ENCODE measurements at regions not wholly inside any gene's neighbourhood (a gene's known extent, or its start where the extent isn't known, plus 50 kb on each side); places are given as distances from the start of the nearest gene placed in this dataset.
"Not testable (repeated sequence)": the region's sequence is repeated elsewhere in the genome, so short reads cannot be mapped to it uniquely, and the experiment has no call there.

DNA sequence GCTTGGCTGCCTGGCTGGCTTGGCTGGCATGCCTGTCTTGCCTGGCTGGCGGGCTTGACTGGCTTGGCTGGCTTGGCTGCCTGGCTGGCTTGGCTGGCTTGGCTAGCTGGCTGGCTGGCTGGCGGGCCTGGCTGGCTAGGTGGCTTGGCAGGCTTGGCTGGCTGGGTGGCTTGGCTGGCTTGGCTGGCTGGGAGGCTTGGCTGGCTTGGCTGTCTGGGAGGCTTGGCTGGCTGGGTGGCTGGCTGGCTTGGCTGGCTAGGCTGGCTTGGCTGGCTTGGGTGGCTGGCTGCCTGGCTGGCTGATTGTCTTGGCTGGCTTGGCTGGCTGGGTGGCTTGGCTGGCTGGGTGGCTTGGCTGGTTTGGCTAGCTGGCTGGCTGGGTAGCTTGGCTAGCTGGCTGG is 2819.7 kb downstream of the RPIA start:
- not testable (repeated sequence) for H3K9me3 ChIP-seq (ENCODE audit: control insufficient read depth, low read depth, low read length); H3K14ac ChIP-seq (ENCODE audit: insufficient read depth, low read length); H3K27me3 Mint-ChIP-seq (ENCODE audit: low read depth); H3K27ac ChIP-seq (ENCODE audit: insufficient read length, low read depth, low read length); H4K91ac ChIP-seq (ENCODE audit: insufficient read length, low read depth, low read length); H3K4me1 ChIP-seq (ENCODE audit: insufficient read depth, low read length); H3K4me3 Mint-ChIP-seq; H3K36me3 Mint-ChIP-seq (ENCODE audit: insufficient read depth in 1 of 3, low read depth in 3 of 3); H3K27me3 ChIP-seq (ENCODE audit: insufficient read depth, low read length); H2AK5ac ChIP-seq (ENCODE audit: insufficient read length, low read length); H2BK15ac ChIP-seq (ENCODE audit: low read depth, low read length); H3K9me3 Mint-ChIP-seq; H3K23me2 ChIP-seq (ENCODE audit: insufficient read length, low read depth, low read length, poor library complexity, severe bottlenecking); H3K27ac Mint-ChIP-seq; H2BK5ac ChIP-seq (ENCODE audit: insufficient read length, low read length); H3K4ac ChIP-seq (ENCODE audit: low read depth, low read length); H2BK120ac ChIP-seq (ENCODE audit: low read depth, low read length, poor library complexity, severe bottlenecking); H4K20me1 ChIP-seq (ENCODE audit: control insufficient read depth, insufficient read depth, insufficient read length); H3K79me2 ChIP-seq (ENCODE audit: insufficient read depth, low read length); H3K23ac ChIP-seq (ENCODE audit: insufficient read length, low read depth, low read length); H3T11ph ChIP-seq (ENCODE audit: low read length); H4K5ac ChIP-seq (ENCODE audit: insufficient read length, low read depth, low read length); H3K4me2 ChIP-seq (ENCODE audit: insufficient read depth, insufficient read length, low read length); H3K56ac ChIP-seq (ENCODE audit: insufficient read length, low read depth, low read length); H2BK12ac ChIP-seq (ENCODE audit: insufficient read length, low read depth, low read length); H2BK20ac ChIP-seq (ENCODE audit: low read depth, low read length, poor library complexity, severe bottlenecking); H3K18ac ChIP-seq (ENCODE audit: insufficient read length, low read depth, low read length); H2AFZ ChIP-seq (ENCODE audit: low read length); H3K79me1 ChIP-seq (ENCODE audit: insufficient read depth, low read depth, low read length, poor library complexity, severe bottlenecking); DNase-seq; H3K9ac ChIP-seq (ENCODE audit: extremely low read depth, insufficient read length, low read length); H4K8ac ChIP-seq (replicated peaks; ENCODE audit: insufficient read length, low read depth, low read length); H3K4me1 Mint-ChIP-seq
- WGBS (ENCODE audit: extremely low coverage, insufficient read length, low lambda C conversion rate), result no CpG with 5 or more reads among the region's 2 CpGs

DNA sequence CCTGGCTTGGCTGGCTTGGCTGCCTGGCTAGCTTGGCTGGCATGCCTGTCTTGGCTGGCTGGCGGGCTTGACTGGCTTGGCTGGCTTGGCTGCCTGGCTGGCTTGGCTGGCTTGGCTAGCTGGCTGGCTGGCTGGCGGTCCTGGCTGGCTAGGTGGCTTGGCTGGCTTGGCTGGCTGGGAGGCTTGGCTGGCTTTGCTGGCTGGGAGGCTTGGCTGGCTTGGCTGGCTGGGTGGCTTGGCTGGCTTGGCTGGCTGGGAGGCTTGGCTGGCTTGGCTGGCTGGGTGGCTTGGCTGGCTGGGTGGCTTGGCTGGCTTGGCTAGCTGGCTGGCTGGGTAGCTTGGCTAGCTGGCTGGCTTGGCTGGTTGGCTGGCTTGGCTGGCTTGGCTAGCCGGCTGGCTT is 2824.5 kb downstream of the RPIA start:
- H2BK120ac ChIP-seq (ENCODE audit: low read depth, low read length, poor library complexity, severe bottlenecking); H3K4me2 ChIP-seq (ENCODE audit: insufficient read depth, insufficient read length, low read length); H3K4me3 Mint-ChIP-seq; H3K4me1 ChIP-seq (ENCODE audit: insufficient read depth, low read length); H3K18ac ChIP-seq (ENCODE audit: insufficient read length, low read depth, low read length); H4K20me1 ChIP-seq (ENCODE audit: control insufficient read depth, insufficient read depth, insufficient read length); H3K27ac Mint-ChIP-seq; H2AK5ac ChIP-seq (ENCODE audit: insufficient read length, low read length); H3K27me3 Mint-ChIP-seq (ENCODE audit: low read depth); H3K23me2 ChIP-seq (ENCODE audit: insufficient read length, low read depth, low read length, poor library complexity, severe bottlenecking); DNase-seq; H2AFZ ChIP-seq (ENCODE audit: low read length); H2BK5ac ChIP-seq (ENCODE audit: insufficient read length, low read length); H3K9me3 ChIP-seq (ENCODE audit: control insufficient read depth, low read depth, low read length); H4K5ac ChIP-seq (ENCODE audit: insufficient read length, low read depth, low read length); H3K14ac ChIP-seq (ENCODE audit: insufficient read depth, low read length); H4K8ac ChIP-seq (replicated peaks; ENCODE audit: insufficient read length, low read depth, low read length); H3K79me2 ChIP-seq (ENCODE audit: insufficient read depth, low read length); H3K23ac ChIP-seq (ENCODE audit: insufficient read length, low read depth, low read length); H2BK15ac ChIP-seq (ENCODE audit: low read depth, low read length); H3K36me3 Mint-ChIP-seq (ENCODE audit: insufficient read depth in 1 of 3, low read depth in 3 of 3); H3K79me1 ChIP-seq (ENCODE audit: insufficient read depth, low read depth, low read length, poor library complexity, severe bottlenecking); H3K27ac ChIP-seq (ENCODE audit: insufficient read length, low read depth, low read length); H3K56ac ChIP-seq (ENCODE audit: insufficient read length, low read depth, low read length); H3K9me3 Mint-ChIP-seq; H3T11ph ChIP-seq (ENCODE audit: low read length); H4K91ac ChIP-seq (ENCODE audit: insufficient read length, low read depth, low read length); H3K4me1 Mint-ChIP-seq; H3K9ac ChIP-seq (ENCODE audit: extremely low read depth, insufficient read length, low read length); H2BK20ac ChIP-seq (ENCODE audit: low read depth, low read length, poor library complexity, severe bottlenecking); H3K27me3 ChIP-seq (ENCODE audit: insufficient read depth, low read length); H3K4ac ChIP-seq (ENCODE audit: low read depth, low read length); H2BK12ac ChIP-seq (ENCODE audit: insufficient read length, low read depth, low read length): not testable (repeated sequence)
- WGBS (ENCODE audit: extremely low coverage, insufficient read length, low lambda C conversion rate), result no CpG with 5 or more reads among the region's 3 CpGs

DNA sequence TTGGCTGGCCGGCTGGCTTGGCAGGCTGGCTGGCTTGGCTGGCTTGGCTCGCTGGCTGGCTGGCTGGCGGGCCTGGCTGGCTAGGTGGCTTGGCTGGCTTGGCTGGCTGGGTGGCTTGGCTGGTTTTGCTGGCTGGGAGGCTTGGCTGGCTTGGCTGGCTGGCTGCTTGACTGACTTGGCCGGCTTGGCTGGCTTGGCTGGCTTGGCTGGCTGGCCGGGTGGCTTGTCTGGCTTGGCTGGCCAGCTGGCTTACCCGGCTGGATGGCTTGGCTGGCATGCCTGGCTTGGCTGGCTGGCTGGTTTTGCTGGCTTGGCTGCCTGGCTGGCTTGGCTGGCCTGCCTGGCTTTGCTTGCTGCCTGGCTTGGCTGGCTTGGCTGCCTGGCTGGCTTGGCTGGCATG is 2825.2 kb downstream of the RPIA start:
- H3K36me3 Mint-ChIP-seq (ENCODE audit: insufficient read depth in 1 of 3, low read depth in 3 of 3); H3K4me3 Mint-ChIP-seq; H3K9me3 ChIP-seq (ENCODE audit: control insufficient read depth, low read depth, low read length): not testable (repeated sequence)

More for the DNA sequence above, 2825.2 kb downstream of the RPIA start:
- not testable (repeated sequence) for H3K56ac ChIP-seq (ENCODE audit: insufficient read length, low read depth, low read length); H3K9ac ChIP-seq (ENCODE audit: extremely low read depth, insufficient read length, low read length); H2AK5ac ChIP-seq (ENCODE audit: insufficient read length, low read length); H4K8ac ChIP-seq (replicated peaks; ENCODE audit: insufficient read length, low read depth, low read length); H3T11ph ChIP-seq (ENCODE audit: low read length); H2AFZ ChIP-seq (ENCODE audit: low read length); H3K27me3 ChIP-seq (ENCODE audit: insufficient read depth, low read length); H3K23me2 ChIP-seq (ENCODE audit: insufficient read length, low read depth, low read length, poor library complexity, severe bottlenecking); H3K4me2 ChIP-seq (ENCODE audit: insufficient read depth, insufficient read length, low read length); H3K27ac ChIP-seq (ENCODE audit: insufficient read length, low read depth, low read length); H2BK20ac ChIP-seq (ENCODE audit: low read depth, low read length, poor library complexity, severe bottlenecking); H3K79me2 ChIP-seq (ENCODE audit: insufficient read depth, low read length); H3K27me3 Mint-ChIP-seq (ENCODE audit: low read depth); H3K9me3 Mint-ChIP-seq; H2BK5ac ChIP-seq (ENCODE audit: insufficient read length, low read length); H4K20me1 ChIP-seq (ENCODE audit: control insufficient read depth, insufficient read depth, insufficient read length); H3K4me1 ChIP-seq (ENCODE audit: insufficient read depth, low read length); H3K23ac ChIP-seq (ENCODE audit: insufficient read length, low read depth, low read length); H3K4me1 Mint-ChIP-seq; H3K14ac ChIP-seq (ENCODE audit: insufficient read depth, low read length); H3K18ac ChIP-seq (ENCODE audit: insufficient read length, low read depth, low read length); H3K79me1 ChIP-seq (ENCODE audit: insufficient read depth, low read depth, low read length, poor library complexity, severe bottlenecking); H3K4ac ChIP-seq (ENCODE audit: low read depth, low read length); H2BK12ac ChIP-seq (ENCODE audit: insufficient read length, low read depth, low read length); H4K5ac ChIP-seq (ENCODE audit: insufficient read length, low read depth, low read length); H3K27ac Mint-ChIP-seq; H2BK15ac ChIP-seq (ENCODE audit: low read depth, low read length); H2BK120ac ChIP-seq (ENCODE audit: low read depth, low read length, poor library complexity, severe bottlenecking); H4K91ac ChIP-seq (ENCODE audit: insufficient read length, low read depth, low read length); DNase-seq
- WGBS (ENCODE audit: extremely low coverage, insufficient read length, low lambda C conversion rate), result no CpG with 5 or more reads among the region's 6 CpGs
